GM12875 (cell line): ENCODE measurements at regions not wholly inside any gene's neighbourhood (a gene's known extent, or its start where the extent isn't known, plus 50 kb on each side); places are given as distances from the start of the nearest gene placed in this dataset.
"Not testable (repeated sequence)": the region's sequence is repeated elsewhere in the genome, so short reads cannot be mapped to it uniquely, and the experiment has no call there.

ENCODE experiments used
- H3K4me3 ChIP-seq: one replicate; pipeline ENCODE4 v1.5.1; 2011; ENCODE audit warnings: low read depth, low read length, control low read depth
- CTCF ChIP-seq: IDR thresholded peaks from 2 replicates; pipeline ENCODE4 v1.5.1; 2011; ENCODE audit warnings: low read depth, mild to moderate bottlenecking, control low read depth, inconsistent platforms, low read length, moderate library complexity, borderline replicate concordance; ENCODE audit not compliant: insufficient read depth

DNA sequence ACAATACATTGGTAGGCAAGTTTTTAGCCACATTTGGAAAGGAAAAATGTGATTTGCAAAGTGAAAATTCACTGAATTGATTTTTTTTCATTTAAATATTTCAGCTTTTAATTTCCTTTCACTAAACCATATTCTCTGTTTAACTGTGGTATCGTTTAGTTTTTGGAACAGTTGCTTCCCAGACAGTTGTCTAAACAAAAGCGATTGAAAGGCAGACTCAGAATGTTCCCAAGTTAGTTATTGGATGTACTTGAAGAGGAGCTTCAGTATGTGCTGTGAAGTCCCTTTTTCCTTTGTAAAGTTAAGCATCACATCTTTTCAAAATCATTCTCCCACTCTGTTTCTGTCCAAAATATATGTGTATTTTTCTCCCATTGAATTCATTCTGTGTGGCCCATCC, 623.4 kb upstream of the LUZP2 start:
- H3K4me3 ChIP-seq = no peak overlapping the region
- no peak for TF ChIP-seq CTCF

DNA sequence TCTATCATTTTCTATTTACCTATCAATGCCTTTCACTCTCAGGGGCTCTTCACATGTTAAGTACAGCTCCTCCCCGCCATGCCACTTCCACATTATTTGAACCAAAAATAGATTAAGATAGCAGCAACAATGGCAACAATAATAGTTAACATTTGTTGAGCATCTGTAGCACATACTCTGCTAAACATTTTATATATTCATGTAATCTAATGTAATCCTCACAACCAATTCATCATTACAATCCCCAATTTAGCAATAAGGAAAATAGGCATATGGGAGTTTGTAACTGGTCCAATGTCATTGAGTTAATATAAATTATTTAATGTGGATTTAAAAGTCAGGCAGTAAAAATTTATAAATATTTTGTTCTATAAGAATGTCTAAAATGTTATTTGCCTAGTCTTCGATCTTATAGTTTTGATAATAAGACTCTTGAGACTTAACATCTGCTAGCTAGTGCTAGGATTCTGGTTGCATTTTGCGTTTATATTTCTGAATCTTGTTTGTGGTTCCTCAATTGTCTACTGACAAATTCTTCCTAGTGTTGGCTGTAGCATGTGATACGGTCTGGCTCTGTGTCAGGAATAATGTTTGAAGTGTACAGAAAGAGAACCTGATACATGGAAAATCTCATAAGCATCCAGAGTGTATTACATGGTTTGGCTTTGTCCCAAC, 621.5 kb upstream of the LUZP2 start:
- TF ChIP-seq CTCF = no peak
- H3K4me3 ChIP-seq = no peak overlapping the region

- H3K4me3 ChIP-seq = not testable (repeated sequence)
Measured at GRCh38 chr11:23883426-23884048, 613.3 kb upstream of the LUZP2 start.

- no peak for TF ChIP-seq CTCF
- no peak overlapping the region for H3K4me3 ChIP-seq
Measured at GRCh38 chr11:23884341-23884740, 612.5 kb upstream of the LUZP2 start.

- no peak for TF ChIP-seq CTCF
- H3K4me3 ChIP-seq = no peak overlapping the region
Measured at GRCh38 chr11:23885801-23886200, 611.1 kb upstream of the LUZP2 start.

DNA sequence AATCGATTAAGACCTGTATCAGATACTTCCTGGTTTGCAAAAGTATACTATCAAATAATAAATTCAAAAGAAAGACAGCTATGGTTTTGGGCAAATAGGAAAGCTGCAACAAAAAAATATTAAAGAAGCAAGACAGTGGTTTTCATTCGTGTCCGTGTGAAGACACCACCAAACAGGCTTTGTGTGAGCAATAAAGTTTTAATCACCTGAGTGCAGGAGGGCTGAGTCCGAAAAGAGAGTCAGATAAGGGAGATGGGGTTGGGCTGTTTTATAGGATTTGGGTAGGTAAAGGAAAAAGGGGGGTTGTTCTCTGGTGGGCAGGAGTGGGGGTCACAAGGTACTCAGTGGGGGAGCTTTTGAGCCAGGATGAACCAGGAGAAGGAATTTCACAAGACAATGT, 609.7 kb upstream of the LUZP2 start:
- not testable (repeated sequence) for H3K4me3 ChIP-seq

GRCh38 chr11:23893126-23893525, 603.7 kb upstream of the LUZP2 start:
- TF ChIP-seq CTCF = no peak
- no peak overlapping the region for H3K4me3 ChIP-seq

GRCh38 chr11:23897453-23898286, 599.2 kb upstream of the LUZP2 start:
- no peak for TF ChIP-seq CTCF
- H3K4me3 ChIP-seq = no peak overlapping the region
